GM23338 (cell line): ENCODE measurements at regions not wholly inside any gene's neighbourhood (a gene's known extent, or its start where the extent isn't known, plus 50 kb on each side); places are given as distances from the start of the nearest gene placed in this dataset.

Source experiments
- ATAC-seq: fragments of 200-7000 bp; cut with Tn5 transposase; 3 replicates; pipeline ENCODE4 v1.9.1; 2020
- DNase-seq: peaks from one replicate; pipeline ENCODE4 v3.0.0-alpha.2; 2015; ENCODE audit warnings: low spot score
- H2AFZ ChIP-seq: fragments of 200-600 bp; sonication (generic); 2 replicates; pipeline ENCODE4 v1.8.0; 2016; ENCODE audit warnings: antibody characterized with exemption, mild to moderate bottlenecking, moderate library complexity
- H3F3A ChIP-seq: fragments of 200-600 bp; sonication (generic); replicated peaks from 2 replicates; pipeline ENCODE4 v1.8.0; 2017; ENCODE audit warnings: antibody characterized with exemption, mixed run types, low read depth
- H3K27ac ChIP-seq: fragments of 200-600 bp; sonication (generic); 2 replicates; pipeline ENCODE4 v1.6.1; 2016; ENCODE audit warnings: low read depth
- H3K27me3 ChIP-seq: fragments of 200-600 bp; sonication (generic); 2 replicates; pipeline ENCODE4 v1.8.0; 2016; ENCODE audit warnings: mild to moderate bottlenecking, mixed run types, moderate library complexity; ENCODE audit not compliant: insufficient read depth
- H3K36me3 ChIP-seq: fragments of 200-600 bp; sonication (generic); 2 replicates; pipeline ENCODE4 v1.8.0; 2016; ENCODE audit warnings: mild to moderate bottlenecking; ENCODE audit not compliant: insufficient read depth
- H3K4me1 ChIP-seq: fragments of 200-600 bp; sonication (generic); 2 replicates; pipeline ENCODE4 v1.8.0; 2016; ENCODE audit warnings: mild to moderate bottlenecking, moderate library complexity; ENCODE audit not compliant: insufficient read depth
- H3K4me2 ChIP-seq: fragments of 200-600 bp; sonication (generic); 2 replicates; pipeline ENCODE4 v1.7.1; 2017; ENCODE audit warnings: mixed run types
- H3K4me3 ChIP-seq: fragments of 200-600 bp; sonication (generic); 2 replicates; pipeline ENCODE4 v1.6.1; 2016; ENCODE audit warnings: mixed run types
- H3K79me2 ChIP-seq: fragments of 200-600 bp; sonication (generic); replicated peaks from 2 replicates; pipeline ENCODE4 v1.8.0; 2017; ENCODE audit warnings: mild to moderate bottlenecking; ENCODE audit not compliant: insufficient read depth
- H3K9me2 ChIP-seq: fragments of 200-600 bp; sonication (generic); 2 replicates; pipeline ENCODE4 v1.8.0; 2017; ENCODE audit not compliant: insufficient read depth
- H4K20me1 ChIP-seq: fragments of 200-600 bp; sonication (generic); replicated peaks from 2 replicates; pipeline ENCODE4 v1.8.0; 2017; ENCODE audit warnings: mild to moderate bottlenecking; ENCODE audit not compliant: insufficient read depth
- H3K27ac Mint-ChIP-seq: 2 replicates; pipeline ENCODE4 v1.8.0; 2020; ENCODE audit warnings: inconsistent platforms, mild to moderate bottlenecking, moderate library complexity, mixed read lengths
- H3K27me3 Mint-ChIP-seq: 3 replicates; pipeline ENCODE4 v1.8.0; 2022; ENCODE audit warnings: low read depth, mild to moderate bottlenecking, moderate library complexity, mixed read lengths, inconsistent platforms; ENCODE audit not compliant: insufficient read depth, poor library complexity
- H3K36me3 Mint-ChIP-seq: 3 replicates; pipeline ENCODE4 v1.8.0; 2021; ENCODE audit warnings: low read depth, mild to moderate bottlenecking, inconsistent platforms, moderate library complexity, mixed read lengths
- H3K4me1 Mint-ChIP-seq: 3 replicates; pipeline ENCODE4 v1.8.0; 2020; ENCODE audit warnings: mild to moderate bottlenecking, inconsistent platforms, mixed read lengths
- H3K4me3 Mint-ChIP-seq: 3 replicates; pipeline ENCODE4 v1.8.0; 2021; ENCODE audit warnings: moderate library complexity, mild to moderate bottlenecking, inconsistent platforms, mixed read lengths
- H3K9me3 Mint-ChIP-seq: 3 replicates; pipeline ENCODE4 v1.8.0; 2020; ENCODE audit warnings: moderate library complexity, mild to moderate bottlenecking, inconsistent platforms, mixed read lengths
- ETS1 ChIP-seq: IDR thresholded peaks from 2 replicates; pipeline ENCODE4 v1.6.1; 2016; ENCODE audit warnings: antibody characterized with exemption
- EZH2 ChIP-seq: fragments of 200-600 bp; sonication (generic); IDR thresholded peaks from one replicate; pipeline ENCODE4 v1.8.0; 2017; ENCODE audit warnings: antibody characterized with exemption, mild to moderate bottlenecking, low read depth; ENCODE audit not compliant: unreplicated experiment
- EZH2phosphoT487 ChIP-seq: fragments of 200-600 bp; sonication (generic); IDR thresholded peaks from one replicate; pipeline ENCODE4 v1.8.1; 2018; ENCODE audit warnings: antibody characterized with exemption; ENCODE audit not compliant: unreplicated experiment
- NANOG ChIP-seq: IDR thresholded peaks from 2 replicates; pipeline ENCODE4 v1.6.1; 2016; ENCODE audit warnings: antibody characterized with exemption, borderline replicate concordance
- POLR2AphosphoS5 ChIP-seq: IDR thresholded peaks from 2 replicates; pipeline ENCODE4 v1.6.1; 2016; ENCODE audit warnings: antibody characterized with exemption, low read depth
- REST ChIP-seq: IDR thresholded peaks from one replicate; pipeline ENCODE4 v1.6.1; 2018; ENCODE audit warnings: antibody characterized with exemption; ENCODE audit not compliant: unreplicated experiment
- ZNF331 ChIP-seq: fragments of 250-450 bp; sonication (Bioruptor Pico); IDR thresholded peaks from 2 replicates; pipeline ENCODE4 v1.5.0; 2020; ENCODE audit warnings: low read depth, mild to moderate bottlenecking, moderate library complexity
- ZNF462 ChIP-seq: fragments of 250-450 bp; sonication (Bioruptor Pico); IDR thresholded peaks from 2 replicates; pipeline ENCODE4 v1.5.0; 2020; ENCODE audit warnings: mild to moderate bottlenecking, moderate library complexity

- no peak for TF ChIP-seq ZNF462
These were observed 342.8 kb downstream of the FAM47B start (continued) for GRCh38 chrX:35285289-35285962.

- no peak overlapping the region for H3K4me3 ChIP-seq
- H3F3A ChIP-seq = no peaks in the 10 kb centered on the region
- H3K4me3 Mint-ChIP-seq = no peak overlapping the region
- TF ChIP-seq REST = no peak
- TF ChIP-seq NANOG = no peak
- no peak for TF ChIP-seq EZH2
- TF ChIP-seq ZNF331 (CRISPR knock-in tag) = no peak
- no peak for TF ChIP-seq EZH2phosphoT487
- no peak for TF ChIP-seq POLR2AphosphoS5
- no peak for TF ChIP-seq ETS1
- H3K27me3 Mint-ChIP-seq = no peaks in the 10 kb centered on the region
- DNase-seq (no peak), ATAC-seq (no peak)
- H4K20me1 ChIP-seq = no peaks in the 10 kb centered on the region
- no peak overlapping the region for H3K4me2 ChIP-seq
- no peaks in the 10 kb centered on the region; the same call in 1 of the 3 replicates for H3K9me3 Mint-ChIP-seq
- no peaks in the 10 kb centered on the region for H3K9me2 ChIP-seq
- H3K27me3 ChIP-seq = no peaks in the 10 kb centered on the region
- no peaks in the 10 kb centered on the region for H3K36me3 ChIP-seq
- H3K27ac ChIP-seq = no peak overlapping the region
- H2AFZ ChIP-seq = no peak overlapping the region
- H3K36me3 Mint-ChIP-seq = no peaks in the 10 kb centered on the region
- H3K79me2 ChIP-seq = no peaks in the 10 kb centered on the region
- no peaks in the 10 kb centered on the region for H3K4me1 Mint-ChIP-seq
- no peaks in the 10 kb centered on the region for H3K4me1 ChIP-seq
- H3K27ac Mint-ChIP-seq = no peak overlapping the region
These were observed 346.1 kb downstream of the FAM47B start for GRCh38 chrX:35288657-35289056.
